ENCODE measurements at regions not wholly inside any gene's neighbourhood (a gene's known extent, or its start where the extent isn't known, plus 50 kb on each side); places are given as distances from the start of the nearest gene placed in this dataset.

- H3K4me2 ChIP-seq (replicated peaks; ENCODE audit: low read depth, low read length, poor library complexity, severe bottlenecking), result no peak overlapping the region
- Mint-ChIP-seq H3K4me1 (no peaks in the 10 kb centered on the region), H3K4me3 (no peak overlapping the region), H3K27me3 (peaks cover 15% of the 10 kb centered on the region), H3K9me3 (ENCODE audit: insufficient read depth) (no peaks in the 10 kb centered on the region), H3K27ac (no peak overlapping the region)
- no peaks in the 10 kb centered on the region for H3K79me2 ChIP-seq (ENCODE audit: control insufficient read depth, insufficient read depth, low read length)
- H3K9ac ChIP-seq (ENCODE audit: low read length), result no peak overlapping the region
- no peaks in the 10 kb centered on the region for H3K4me1 ChIP-seq (ENCODE audit: control insufficient read depth in 2 of 2, insufficient read depth in 2 of 2, low read length in 2 of 2)
- ChIA-PET CTCF (no interaction called here), POLR2A (no interaction called here)
- H3K36me3 ChIP-seq (replicated peaks in 1 of 2; ENCODE audit: control extremely low read depth in 1 of 2, control insufficient read depth in 1 of 2, extremely low read depth in 1 of 2, insufficient read depth in 2 of 2, low read length in 1 of 2), result no peaks in the 10 kb centered on the region
- 100% methylated on average over 1 of the region's 11 CpGs for WGBS (ENCODE audit: insufficient coverage)
- TF ChIP-seq CTCF (IDR thresholded peaks at IDR 0.05) (no peak), EZH2 (IDR thresholded peaks at IDR 0.05; ENCODE audit: borderline replicate concordance, insufficient read depth, low read depth, low read length, poor library complexity, severe bottlenecking) (no peak)
- ATAC-seq (ENCODE audit: low read depth) (no peak), DNase-seq (no peak)
- H2AFZ ChIP-seq (ENCODE audit: insufficient read depth, low read depth, low read length, poor library complexity, severe bottlenecking), result no peak overlapping the region
- intact Hi-C loops (cut with micrococcal nuclease), result no loop called here
- no peaks in the 10 kb centered on the region for H3K9me3 ChIP-seq (ENCODE audit: control extremely low read depth in 1 of 3, control insufficient read depth in 2 of 3, insufficient read depth in 1 of 3, low read length in 2 of 3)
- H3K27me3 ChIP-seq (replicated peaks in 1 of 4; ENCODE audit: control extremely low read depth in 1 of 4, control insufficient read depth in 3 of 4, insufficient read depth in 4 of 4, low read length in 3 of 4), result peaks cover 0 to 8% (median 0%) of the 10 kb centered on the region in 4 experiments
- no peak overlapping the region for H3K27ac ChIP-seq (ENCODE audit: low read length in 2 of 2)
- no peak overlapping the region for H3K4me3 ChIP-seq (ENCODE audit: control extremely low read depth in 1 of 5, extremely low read depth in 1 of 5, insufficient read depth in 1 of 5, low read depth in 2 of 5, low read length in 4 of 5)
- H4K20me1 ChIP-seq (ENCODE audit: control insufficient read depth, insufficient read depth, low read length, poor library complexity, severe bottlenecking), result no peaks in the 10 kb centered on the region
Measured at GRCh38 chr1:226476648-226477319, 68.9 kb upstream of the PARP1 start.

DNA sequence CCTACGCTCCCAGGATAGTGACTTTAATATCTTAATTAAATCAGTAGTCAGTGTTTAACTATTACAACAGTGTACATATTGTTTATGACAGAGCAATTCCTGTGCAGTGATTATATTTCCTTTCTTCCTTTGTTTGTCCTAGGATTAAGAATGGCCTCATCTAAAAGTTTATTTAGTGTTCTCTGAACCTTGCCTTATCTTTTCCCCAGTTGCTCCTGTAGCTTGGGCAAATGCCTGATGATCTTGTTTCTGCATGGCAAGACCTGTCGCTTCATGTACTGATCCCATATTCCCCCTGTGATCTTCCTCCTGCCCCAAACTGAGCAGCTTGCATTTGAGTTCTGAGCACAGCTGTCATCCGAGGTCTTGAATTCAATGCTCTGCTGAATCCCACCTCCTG lies 69.1 kb upstream of the STUM start:
- peaks cover 0 to 15% (median 7%) of the 10 kb centered on the region in 4 experiments for H3K27me3 ChIP-seq (replicated peaks in 1 of 4; ENCODE audit: control extremely low read depth in 1 of 4, control insufficient read depth in 3 of 4, insufficient read depth in 4 of 4, low read length in 3 of 4)
- no peaks in the 10 kb centered on the region for H3K36me3 ChIP-seq (replicated peaks in 1 of 2; ENCODE audit: control extremely low read depth in 1 of 2, control insufficient read depth in 1 of 2, extremely low read depth in 1 of 2, insufficient read depth in 2 of 2, low read length in 1 of 2)
- WGBS (ENCODE audit: insufficient coverage), result 70% methylated on average over 2 of the region's 3 CpGs
- POLR2A ChIA-PET, result no interaction called here
- CTCF ChIA-PET, result no interaction called here
- H3K4me2 ChIP-seq (replicated peaks; ENCODE audit: low read depth, low read length, poor library complexity, severe bottlenecking), result no peak overlapping the region
- DNase-seq (no peak), ATAC-seq (ENCODE audit: low read depth) (no peak)
- H3K27ac Mint-ChIP-seq, result no peak overlapping the region
- no peak overlapping the region for H2AFZ ChIP-seq (ENCODE audit: insufficient read depth, low read depth, low read length, poor library complexity, severe bottlenecking)
- no peaks in the 10 kb centered on the region for H3K9me3 Mint-ChIP-seq (ENCODE audit: insufficient read depth)
- H3K9me3 ChIP-seq (ENCODE audit: control extremely low read depth in 1 of 3, control insufficient read depth in 2 of 3, insufficient read depth in 1 of 3, low read length in 2 of 3), result peaks cover 0 to 3% (median 0%) of the 10 kb centered on the region in 3 donors
- H3K4me3 ChIP-seq (ENCODE audit: control extremely low read depth in 1 of 5, extremely low read depth in 1 of 5, insufficient read depth in 1 of 5, low read depth in 2 of 5, low read length in 4 of 5), result no peak overlapping the region
- H3K27ac ChIP-seq (ENCODE audit: low read length in 2 of 2), result no peak overlapping the region
- no peaks in the 10 kb centered on the region for H3K4me1 Mint-ChIP-seq
- H3K4me3 Mint-ChIP-seq, result no peak overlapping the region
- no peaks in the 10 kb centered on the region for H4K20me1 ChIP-seq (ENCODE audit: control insufficient read depth, insufficient read depth, low read length, poor library complexity, severe bottlenecking)
- H3K9ac ChIP-seq (ENCODE audit: low read length), result no peak overlapping the region
- intact Hi-C loops (cut with micrococcal nuclease), result no loop called here
- TF ChIP-seq CTCF (IDR thresholded peaks at IDR 0.05), result no peak
- no peak for TF ChIP-seq EZH2 (IDR thresholded peaks at IDR 0.05; ENCODE audit: borderline replicate concordance, insufficient read depth, low read depth, low read length, poor library complexity, severe bottlenecking)
- H3K79me2 ChIP-seq (ENCODE audit: control insufficient read depth, insufficient read depth, low read length), result no peaks in the 10 kb centered on the region
- H3K4me1 ChIP-seq (ENCODE audit: control insufficient read depth in 2 of 2, insufficient read depth in 2 of 2, low read length in 2 of 2), result no peaks in the 10 kb centered on the region
- peaks cover 28% of the 10 kb centered on the region for H3K27me3 Mint-ChIP-seq

Data from B cell (primary cell).